ENCODE measurements at regions not wholly inside any gene's neighbourhood (a gene's known extent, or its start where the extent isn't known, plus 50 kb on each side); places are given as distances from the start of the nearest gene placed in this dataset.
"Not testable (repeated sequence)": the region's sequence is repeated elsewhere in the genome, so short reads cannot be mapped to it uniquely, and the experiment has no call there.

DNA sequence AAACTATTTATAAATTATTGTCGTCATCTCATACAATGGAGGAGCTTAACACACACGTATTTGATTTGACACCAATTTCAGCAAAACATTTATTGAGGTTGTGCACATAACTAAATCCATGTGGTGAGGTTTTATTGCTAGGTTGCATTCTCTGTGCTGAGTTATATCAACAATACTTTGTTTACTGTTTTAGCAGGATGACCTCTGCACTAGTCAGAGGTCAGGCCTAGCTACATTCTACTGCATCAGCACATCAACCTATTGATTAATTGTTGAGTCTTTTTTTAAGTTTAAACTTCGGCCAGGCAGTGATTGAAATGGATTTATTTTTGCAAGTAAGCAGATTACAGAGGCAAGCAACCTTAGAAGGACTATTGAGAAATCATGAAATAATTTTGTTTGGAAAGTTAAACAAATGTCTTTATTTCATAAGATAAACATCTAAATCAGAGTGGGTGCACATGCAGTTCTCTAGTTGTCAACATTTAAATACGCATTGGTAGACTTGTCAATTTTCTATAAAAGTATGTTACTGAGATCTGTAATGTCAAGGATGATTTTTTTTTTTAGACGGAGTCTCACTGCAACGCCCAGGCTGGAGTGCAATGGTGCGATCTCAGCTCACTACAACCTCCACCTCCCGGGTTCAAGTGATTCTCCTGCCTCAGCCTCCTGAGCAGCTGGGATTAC, 75.2 kb upstream of the CD28 start:
- no peak for DNase-seq

DNA sequence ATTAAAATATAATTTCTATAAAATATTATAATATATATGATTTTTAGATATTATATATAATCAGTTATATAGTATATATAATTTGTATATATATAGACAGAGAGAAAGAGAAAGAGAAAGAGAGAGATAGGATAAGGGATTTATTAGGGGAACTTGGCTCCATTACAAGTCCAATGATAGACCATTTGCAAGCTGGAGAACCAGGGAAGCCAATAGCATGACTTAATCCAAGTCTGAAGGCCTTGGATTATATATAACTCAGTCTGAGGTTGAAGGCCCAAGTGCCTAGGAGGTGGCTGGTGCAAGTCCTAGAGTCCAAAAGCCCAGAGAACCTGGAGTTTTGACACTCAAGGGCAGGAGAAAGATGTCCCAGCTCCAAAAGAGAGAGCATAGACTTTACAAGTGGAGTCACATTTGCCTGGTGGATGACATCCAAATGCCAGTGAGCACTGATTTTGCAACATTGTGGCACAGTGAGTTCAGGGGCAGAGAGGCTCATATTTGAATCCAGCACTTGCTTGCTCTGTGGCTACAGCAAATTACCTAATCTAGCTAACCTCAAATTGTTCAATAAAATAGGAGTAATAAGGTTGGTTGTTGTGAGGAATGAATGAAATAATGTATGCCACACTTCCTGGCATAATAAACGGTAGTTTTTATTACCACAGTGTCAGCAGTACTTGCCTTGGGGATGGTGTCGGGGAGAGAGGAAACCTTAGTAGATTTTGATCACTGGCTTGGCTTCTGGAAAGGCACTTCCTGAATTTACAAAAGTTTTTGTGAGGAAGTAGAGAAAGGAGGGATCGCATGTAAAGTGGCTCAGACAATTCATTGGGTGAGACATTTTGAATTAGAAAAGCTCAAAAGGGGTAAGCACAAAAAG, 69.6 kb upstream of the CD28 start:
- no peak for DNase-seq

DNA sequence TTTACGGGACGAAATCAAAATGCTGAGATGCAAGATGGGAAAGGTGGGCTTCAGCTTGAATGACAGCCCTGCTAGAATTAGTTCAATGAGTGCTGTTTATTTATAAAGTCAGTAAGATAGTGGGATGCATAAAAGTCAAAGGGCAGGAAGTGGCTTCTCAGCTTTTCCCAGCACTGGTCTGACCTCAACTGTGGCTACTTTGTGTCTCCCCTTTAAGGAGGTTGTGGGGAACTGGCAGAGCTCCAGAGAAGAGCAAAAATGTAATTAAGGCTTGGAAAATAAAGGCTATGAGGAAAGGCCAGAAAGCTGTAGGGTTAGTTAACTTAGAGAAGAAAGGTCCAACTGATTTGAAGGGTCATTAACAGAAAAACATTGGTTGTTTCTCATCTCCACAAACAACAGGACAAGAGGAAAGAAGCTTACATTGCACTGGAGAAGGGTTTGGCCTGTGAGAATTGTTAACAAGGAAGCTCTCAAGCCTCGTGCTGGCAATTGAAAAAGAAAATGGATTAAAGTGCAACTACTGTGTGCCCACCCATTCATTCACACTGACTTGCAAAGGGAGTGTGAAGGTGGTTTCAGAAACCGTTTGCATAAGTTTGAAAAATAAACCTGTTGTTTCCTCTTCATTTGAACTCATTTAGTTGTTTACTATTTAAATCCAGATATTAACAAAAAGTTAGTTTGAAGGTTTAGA, 68.8 kb upstream of the CD28 start:
- no peak for DNase-seq

DNA sequence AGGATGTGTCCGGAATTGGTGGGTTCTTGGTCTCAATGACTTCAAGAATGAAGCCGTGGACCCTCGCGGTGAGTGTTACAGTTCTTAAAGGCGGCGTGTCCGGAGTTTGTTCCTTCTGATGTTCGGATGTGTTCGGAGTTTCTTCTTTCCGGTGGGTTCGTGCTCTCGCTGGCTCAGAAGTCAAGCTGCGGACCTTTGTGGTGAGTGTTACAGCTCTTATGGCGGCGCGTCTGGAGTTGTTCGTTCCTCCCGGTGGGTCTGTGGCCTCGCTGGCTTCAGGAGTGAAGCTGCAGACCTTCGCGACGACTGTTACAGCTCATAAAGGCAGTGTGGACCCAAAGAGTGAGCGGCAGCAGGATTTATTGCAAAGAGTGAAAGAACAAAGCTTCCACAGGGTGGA, 64.6 kb upstream of the CD28 start:
- not testable (repeated sequence) for DNase-seq

DNA sequence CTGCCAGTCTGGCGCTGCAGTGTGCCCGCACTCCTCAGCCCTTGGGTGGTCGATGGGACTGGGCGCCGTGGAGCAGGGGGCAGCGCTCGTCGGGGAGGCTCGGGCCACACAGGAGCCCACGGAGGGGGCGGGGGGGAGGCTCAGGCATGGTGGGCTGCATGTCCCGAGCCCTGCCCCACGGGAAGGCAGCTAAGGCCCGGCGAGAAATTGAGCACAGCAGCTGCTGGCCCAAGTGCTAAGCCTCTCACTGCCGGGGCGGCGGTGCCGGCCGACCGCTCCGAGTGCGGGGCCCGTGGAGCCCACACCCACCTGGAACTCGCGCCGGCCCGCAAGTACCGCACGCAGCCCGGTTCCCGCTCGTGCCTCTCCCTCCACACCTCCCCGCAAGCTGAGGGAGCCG, 63.6 kb upstream of the CD28 start:
- not testable (repeated sequence) for DNase-seq

DNA sequence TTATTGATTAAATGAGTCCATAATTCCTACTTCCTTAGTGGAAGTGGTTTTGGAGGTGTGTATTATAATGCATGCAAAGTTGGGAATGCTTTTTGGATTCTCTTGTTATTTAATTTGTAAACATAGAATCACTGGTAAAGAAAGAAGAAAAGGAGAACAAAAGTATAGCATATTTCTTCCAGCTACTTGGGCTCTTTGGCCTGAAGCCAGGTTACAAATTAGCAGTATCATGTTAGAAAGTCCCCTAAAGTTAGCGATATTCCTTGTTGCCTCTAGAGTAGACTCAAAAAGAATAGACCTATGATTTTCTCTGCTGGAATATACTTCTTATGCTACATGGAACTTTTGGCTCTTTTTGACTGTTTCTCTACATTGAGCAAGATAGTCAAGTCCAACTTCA, 60.6 kb upstream of the CD28 start:
- DNase-seq, result no peak

DNA sequence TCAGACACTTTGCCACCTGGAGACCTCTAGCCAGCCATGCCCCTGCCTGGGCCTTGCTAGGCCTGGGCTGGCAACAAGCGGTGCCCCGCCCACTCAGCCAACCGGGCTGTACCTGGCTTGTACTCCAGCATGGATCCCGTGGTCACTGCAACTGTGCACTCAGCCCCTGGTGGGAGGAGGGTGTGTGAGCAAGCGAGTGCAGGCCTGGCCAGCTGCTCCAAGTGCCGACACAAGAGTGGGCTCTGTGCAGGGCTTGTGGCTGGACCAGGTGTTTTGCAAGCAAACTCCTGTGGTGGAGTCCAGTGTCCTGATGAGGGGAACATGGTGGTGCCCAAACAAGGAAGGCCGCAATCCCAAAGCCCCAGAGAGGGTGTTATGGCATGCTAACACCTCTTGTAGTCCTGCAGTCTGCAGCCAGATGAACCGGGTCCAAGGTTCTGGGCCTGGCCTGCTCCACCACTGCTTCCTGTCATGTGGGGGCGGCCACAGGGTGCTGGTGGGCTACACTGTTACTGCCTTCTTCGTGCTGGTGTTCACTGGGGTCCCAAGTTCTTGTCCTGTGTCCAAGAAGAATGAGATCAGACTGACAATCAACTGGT, 60.1 kb upstream of the CD28 start:
- no peak for DNase-seq

DNA sequence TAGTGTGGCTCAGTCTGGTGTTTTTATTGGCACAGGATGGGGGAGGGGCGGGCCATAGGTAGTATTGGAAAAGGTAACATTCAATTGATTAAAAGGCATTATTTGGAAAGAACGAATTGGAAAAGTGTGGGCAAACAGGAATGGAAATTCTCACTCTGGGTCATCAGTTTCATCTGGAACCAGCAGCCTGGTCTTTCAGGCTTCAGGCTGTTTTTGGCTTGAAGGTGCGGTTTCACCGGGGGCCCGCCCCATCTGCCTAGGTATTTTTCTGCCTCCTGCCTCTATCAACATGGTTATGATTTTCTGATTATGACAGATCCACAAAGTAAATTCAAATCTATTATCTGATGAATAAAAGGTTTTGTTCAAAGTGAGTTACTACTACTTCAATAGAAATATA, 59.5 kb upstream of the CD28 start:
- no peak for DNase-seq

DNA sequence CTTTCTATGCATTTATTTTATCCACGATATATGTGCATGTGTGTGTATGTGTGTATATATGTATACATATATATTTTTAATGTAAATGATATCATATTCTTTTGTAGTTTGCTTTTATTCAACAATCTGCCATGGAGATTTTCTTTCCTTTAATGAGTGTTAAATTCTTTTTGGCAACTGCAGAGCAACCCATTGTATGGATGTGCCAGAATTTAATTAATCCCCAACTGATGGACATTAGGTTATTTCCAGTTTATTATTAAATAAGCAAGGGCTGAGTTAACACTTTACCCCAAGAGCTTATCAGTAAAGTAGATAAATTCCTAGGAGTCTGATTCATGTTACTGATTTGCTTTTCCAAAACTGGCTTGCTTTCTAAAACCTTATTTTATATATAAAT, 58.9 kb upstream of the CD28 start:
- no peak for DNase-seq

DNA sequence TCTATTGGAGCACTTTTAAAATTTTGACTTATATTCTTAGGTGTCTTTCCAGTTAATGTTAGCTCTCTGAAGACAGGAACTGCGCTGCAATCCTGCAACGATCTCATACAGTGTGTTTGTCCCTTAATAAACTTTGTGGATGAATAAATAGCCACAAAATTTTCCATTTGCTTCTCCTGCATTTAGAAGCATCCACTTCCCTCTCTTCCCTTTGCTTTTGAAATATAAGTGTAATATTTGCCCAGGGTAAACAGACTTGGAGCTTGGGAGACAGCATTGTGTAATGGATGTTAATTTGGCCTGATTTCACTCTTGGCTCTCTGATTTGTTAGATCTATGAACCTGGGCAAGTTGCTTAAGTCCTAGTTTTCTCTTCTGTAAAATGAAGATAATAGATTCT, 58.2 kb upstream of the CD28 start:
- DNase-seq, result no peak

DNA sequence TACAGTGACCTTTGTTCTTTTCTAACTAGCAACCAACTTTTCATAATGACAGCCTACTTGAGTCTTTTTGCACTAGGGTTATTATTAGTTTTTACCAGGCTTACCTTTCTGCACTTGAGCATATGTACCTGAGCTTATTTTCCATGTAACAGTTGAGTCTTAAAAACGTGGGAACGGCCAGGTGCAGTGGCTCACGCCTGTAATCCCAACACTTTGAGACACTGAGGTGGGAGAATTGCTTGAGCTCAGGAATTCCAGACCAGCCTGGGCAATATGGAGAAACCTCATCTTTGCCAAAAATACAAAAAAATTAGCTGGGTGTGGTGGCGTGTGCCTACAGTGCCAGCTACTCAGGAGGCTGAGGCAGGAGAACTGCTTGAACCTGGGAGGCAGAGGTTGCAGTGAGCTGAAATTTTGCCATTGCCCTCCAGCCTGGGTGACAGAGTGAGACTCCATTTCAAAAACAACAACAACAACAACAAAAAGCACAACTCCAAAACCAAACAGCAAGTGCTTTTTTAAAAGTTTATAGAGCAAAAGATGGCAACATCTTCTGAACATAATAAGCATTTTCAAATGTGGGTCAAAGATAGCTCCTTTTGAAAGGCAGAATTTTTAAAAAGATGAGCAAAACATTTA, 57.1 kb upstream of the CD28 start:
- DNase-seq, result no peak

DNA sequence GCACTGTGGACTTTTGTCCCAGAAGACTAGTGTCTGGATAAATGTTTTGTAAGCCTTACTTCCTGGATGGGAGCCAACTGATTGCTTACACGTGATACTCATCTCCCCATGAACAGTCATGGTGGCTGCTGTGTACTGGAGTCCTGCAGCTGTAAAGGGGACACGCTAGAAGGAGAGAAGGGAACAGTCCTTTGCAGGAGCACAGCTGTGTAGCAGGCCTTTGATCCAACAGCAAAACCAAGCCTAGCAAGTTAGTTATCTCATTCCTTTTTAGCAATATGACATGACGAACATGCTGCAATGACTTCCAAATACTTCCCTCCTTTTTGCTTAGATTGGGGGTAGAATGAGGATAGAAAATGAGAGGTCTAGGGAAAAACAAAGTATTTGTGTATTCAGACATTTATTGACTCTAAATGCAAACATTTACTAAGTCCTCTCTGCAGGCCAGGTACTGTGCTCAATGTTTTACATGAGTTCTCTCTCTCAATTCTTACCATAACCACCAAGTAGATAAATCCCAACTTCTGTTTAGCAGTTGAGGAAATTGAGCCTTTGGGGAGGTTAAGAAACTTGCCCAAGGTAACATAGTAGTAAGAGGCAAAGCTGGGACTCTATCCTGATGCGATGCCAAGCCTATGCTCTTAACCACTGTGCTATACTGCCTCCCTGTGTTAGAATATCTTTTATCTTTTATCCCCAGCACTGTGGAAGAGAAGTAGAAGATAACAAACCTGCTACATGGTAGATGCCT, 55.4 kb upstream of the CD28 start:
- DNase-seq, result peak; percentile 52

DNA sequence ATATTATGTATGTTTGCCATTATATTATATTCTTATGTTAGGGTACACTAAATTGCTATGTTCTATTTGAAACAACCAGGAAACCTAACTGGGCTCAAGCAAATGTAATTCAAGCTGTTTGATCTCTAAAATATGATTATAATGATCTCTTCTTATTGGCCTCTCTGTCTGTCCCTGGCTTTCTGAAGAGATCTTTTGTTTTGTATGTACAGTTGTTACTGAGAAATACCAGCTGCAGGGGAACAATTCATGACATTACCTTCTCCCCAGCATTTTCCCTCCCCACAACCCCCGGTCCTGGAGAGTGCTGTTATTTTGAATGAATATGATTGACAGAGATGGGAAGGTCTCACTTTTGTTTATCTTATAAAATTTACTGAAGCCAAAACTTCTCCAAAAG, 54.8 kb upstream of the CD28 start:
- no peak for DNase-seq

DNA sequence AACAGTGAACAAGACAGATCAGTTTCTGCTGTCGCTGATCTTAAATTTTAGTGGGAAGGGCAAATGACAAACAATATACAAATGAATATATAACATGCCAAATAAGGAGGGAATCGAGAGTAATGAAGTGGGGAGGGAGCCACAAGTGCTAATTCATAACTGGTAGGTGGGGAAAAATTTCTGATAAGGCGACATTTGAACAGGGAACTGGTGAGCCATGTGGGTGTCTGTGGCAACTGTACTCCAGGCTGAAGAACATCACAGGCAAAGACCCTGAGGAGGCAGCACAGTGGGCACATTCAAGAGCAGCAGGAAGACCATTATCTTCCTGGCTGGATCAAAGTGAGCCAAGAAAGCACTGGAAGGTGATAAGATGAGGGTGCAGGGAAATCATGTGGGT, 51.6 kb upstream of the CD28 start:
- DNase-seq, result no peak

DNA sequence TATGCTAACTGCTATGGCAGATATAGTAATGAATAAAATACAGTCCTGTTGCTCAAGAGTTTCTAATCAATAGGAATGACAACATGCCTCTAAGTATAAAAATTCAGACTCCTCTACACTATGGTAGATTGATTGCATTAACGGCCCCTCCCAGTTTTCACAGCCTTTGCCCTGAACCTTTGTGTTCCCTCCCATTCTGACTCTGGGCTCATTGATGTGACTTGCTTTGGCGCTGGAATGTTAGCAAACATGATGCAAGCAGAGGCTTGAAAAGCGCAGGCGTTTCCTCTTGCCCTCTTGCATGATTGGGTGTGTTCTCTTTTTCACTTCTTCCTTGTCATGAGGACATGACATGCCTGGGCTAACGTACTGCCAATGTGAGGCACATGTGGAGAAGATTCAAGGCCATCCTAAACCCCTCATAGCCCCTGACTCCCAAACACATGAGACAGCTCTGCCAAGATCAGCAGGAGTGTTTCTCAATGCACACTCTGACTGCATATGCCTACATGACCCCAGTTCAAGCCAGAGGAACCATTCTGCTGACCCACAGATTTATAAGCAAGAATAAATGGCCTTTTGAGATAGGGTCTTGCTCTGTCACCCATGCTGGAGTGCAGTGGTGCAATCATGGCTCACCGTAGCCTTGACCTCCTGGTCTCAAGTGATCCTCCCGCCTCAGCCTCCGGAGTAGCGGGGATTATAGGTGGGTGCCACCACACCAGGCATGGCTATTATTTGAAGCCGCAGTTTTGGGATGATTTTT, 49.7 kb upstream of the CD28 start:
- DNase-seq, result peak; percentile 23
